Hematopoietic multipotent progenitor cell (in vitro differentiated cells): ENCODE measurements at regions not wholly inside any gene's neighbourhood (a gene's known extent, or its start where the extent isn't known, plus 50 kb on each side); places are given as distances from the start of the nearest gene placed in this dataset.
A peak's percentile ranks its signal among the peaks of the same experiment; 100 is the strongest.

Experiments
- DNase-seq, 3 donors: peaks; one replicate each; pipeline ENCODE4 v3.0.0-alpha.2; 2011 to 2015; ENCODE audit warnings: low read depth in 2 of 3, low spot score in 2 of 3

- no peak for DNase-seq
These were observed 96.3 kb upstream of the DPYD start for GRCh38 chr1:98017184-98017583.

GRCh38 chr1:98008373-98008772 is 87.5 kb upstream of the DPYD start:
- DNase-seq = no peak

GRCh38 chr1:98005326-98006010 is 84.6 kb upstream of the DPYD start:
- no peak for DNase-seq

- no peak for DNase-seq
These were observed 82.6 kb upstream of the DPYD start for GRCh38 chr1:98003442-98003841.

- DNase-seq = no peak
These were observed 81.5 kb upstream of the DPYD start for GRCh38 chr1:98002288-98002687.

GRCh38 chr1:98001764-98002163 is 80.9 kb upstream of the DPYD start:
- peak in 2 of 3 donors; percentile 3 to 28 for DNase-seq

- DNase-seq = no peak
These were observed 78.5 kb upstream of the DPYD start for GRCh38 chr1:97999320-97999719.

- DNase-seq = no peak
These were observed 76.0 kb upstream of the DPYD start for GRCh38 chr1:97996880-97997279.

- DNase-seq = no peak
These were observed 68.4 kb upstream of the DPYD start for GRCh38 chr1:97989094-97989680.

GRCh38 chr1:97986041-97987005 is 65.5 kb upstream of the DPYD start:
- DNase-seq = no peak

GRCh38 chr1:97983126-97983525 is 62.3 kb upstream of the DPYD start:
- no peak for DNase-seq

- DNase-seq = no peak
These were observed 59.7 kb upstream of the DPYD start for GRCh38 chr1:97980530-97980929.

- no peak for DNase-seq
These were observed 56.0 kb upstream of the DPYD start for GRCh38 chr1:97976801-97977200.
